Stimulated activated CD8-positive, alpha-beta memory T cell treated with anti-CD3 and anti-CD28 coated beads, Interleukin-2, amount 100 ng/mL, for 48 hours (primary cell): ENCODE measurements at regions not wholly inside any gene's neighbourhood (a gene's known extent, or its start where the extent isn't known, plus 50 kb on each side); places are given as distances from the start of the nearest gene placed in this dataset.
"Not testable (repeated sequence)": the region's sequence is repeated elsewhere in the genome, so short reads cannot be mapped to it uniquely, and the experiment has no call there.

Source experiments
- DNase-seq, 2 donors: peaks; one replicate each; pipeline ENCODE4 v3.0.0-alpha.2; 2020; ENCODE audit warnings: low read depth in 2 of 2

DNA sequence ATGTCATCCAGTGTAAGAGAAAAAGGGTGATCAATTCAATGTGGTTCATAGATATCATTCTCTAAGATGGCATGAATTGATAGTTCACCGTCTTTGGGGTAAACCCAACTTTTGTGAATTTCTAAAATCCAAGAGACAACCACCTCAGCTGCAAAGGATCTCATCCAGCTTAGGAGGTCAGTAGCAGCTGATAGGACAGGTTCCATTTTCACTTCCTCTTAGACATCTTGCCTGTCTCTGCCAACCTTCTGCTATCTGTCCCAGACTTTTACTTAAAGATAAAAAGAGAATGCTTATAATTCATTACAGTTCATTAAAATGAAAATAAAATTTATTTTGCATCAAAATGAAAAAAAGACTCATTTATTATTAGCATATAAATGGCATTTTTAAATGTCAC is 468.2 kb downstream of the XYLT1 start:
- DNase-seq, result no peak

DNA sequence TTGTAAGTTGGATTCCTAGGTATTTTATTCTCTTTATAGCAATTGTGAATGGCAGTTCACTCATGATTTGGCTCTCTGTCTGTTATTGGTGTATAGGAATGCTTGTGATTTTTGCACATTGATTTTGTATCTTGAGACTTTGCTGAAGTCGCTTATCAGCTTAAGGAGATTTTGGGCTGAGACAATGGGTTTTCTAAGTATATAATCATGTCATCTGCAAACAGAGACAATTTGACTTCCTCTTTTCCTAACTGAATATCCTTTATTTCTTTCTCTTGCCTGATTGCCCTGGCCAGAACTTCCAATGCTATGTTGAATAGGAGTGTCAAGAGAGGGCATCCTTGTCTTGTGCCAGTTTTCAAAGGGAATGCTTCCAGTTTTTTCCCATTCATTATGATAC is 464.8 kb downstream of the XYLT1 start:
- DNase-seq, result not testable (repeated sequence)

DNA sequence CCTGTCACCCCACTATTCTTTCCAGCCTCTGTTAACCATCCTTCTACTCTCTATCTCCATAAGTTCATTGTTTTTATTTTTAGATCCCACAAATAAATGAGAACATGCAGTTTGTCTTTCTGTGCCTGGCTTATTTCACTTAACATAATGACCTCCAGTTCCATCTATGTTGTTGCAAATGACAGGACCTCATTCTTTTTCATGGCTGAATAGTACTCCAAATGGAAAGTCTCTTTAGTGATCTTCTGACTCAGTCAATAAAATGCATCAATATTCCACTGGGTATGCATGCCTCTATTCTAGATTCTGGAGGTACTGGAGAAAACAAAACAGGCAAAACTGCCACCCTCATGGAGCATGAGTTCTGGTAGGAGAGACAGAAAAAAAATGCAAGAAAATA is 459.0 kb downstream of the XYLT1 start:
- DNase-seq, result no peak

DNA sequence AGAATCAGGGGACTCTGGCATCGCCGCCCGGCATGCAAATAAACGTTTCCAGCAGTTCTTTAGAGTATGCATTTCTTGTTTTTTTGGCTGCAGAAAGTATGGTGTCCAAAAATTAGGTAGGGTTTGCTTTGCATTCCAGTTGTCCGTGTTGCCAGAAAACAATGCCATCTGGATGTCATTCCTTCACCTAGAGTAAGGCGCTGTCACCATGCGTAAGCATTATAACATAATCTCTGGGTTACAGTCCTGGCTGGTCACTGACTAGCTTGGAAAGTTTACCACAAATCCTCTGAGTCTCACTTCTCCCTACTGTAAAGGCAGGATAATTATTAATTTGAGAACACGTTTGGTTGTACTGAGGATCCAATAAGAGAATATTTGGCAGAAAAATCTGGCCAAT is 457.7 kb downstream of the XYLT1 start:
- no peak for DNase-seq

DNA sequence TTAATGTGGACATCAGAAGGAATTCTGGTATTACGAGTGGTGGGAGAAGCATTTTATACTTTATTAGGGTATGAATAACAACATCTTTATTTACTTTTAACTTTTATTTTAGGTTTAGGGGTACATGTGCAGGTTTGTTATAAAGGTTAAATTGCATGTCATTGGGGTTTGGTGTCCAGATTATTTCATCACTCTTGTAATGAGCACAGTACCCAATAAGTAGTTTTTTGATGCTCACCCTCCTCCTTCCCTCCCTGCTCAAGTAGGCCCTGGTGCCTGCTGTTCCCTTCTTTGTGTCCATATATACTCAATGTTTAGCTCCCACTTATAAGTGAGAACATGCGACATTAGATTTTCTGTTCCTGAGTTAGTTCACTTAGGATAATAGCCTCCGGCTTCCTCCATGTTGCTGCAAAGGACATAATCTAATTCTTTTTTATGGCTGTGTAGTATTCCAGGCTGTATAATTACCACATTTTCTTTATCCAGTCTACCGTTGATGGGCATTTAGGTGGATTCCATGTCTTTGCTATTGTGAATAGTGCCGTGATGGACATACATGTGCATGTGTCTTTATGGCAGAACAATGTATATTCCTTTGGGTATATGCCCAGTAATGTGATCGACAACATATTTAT is 456.2 kb downstream of the XYLT1 start:
- DNase-seq, result no peak

DNA sequence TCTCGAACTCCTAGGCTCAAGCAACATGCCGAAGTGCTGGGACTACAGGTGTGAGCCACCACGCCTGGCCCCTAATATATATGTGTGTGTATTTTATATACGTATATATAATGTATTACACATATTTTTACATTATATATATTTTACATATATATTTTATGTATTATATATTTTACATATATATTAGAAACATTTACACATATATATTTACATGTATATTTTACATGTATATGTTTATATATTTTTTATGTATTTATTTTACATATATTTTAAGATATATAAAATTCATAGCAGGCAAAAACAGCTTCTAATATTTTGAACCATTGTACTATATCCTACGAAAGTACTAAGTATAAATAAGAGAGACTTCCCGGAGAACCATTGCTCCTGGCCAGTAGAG is 455.1 kb downstream of the XYLT1 start:
- DNase-seq, result no peak

DNA sequence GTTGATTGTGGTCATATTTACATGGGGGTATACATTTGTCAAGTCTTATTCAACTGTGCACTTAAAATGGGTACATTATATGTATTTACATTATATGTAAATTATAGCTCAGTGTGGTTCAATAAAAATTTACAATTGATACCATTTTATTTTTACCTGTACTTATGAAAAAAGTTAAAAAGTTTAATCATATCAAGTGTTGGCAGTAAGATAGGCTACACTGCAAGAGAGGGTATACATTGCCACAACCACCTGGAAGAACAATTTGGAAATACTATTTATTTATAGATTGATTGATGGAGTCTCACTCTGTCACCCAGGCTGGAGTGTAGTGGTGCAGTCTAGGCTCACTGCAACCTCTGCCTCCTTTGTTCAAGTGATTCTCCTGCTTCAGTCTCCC is 453.3 kb downstream of the XYLT1 start:
- no peak for DNase-seq

DNA sequence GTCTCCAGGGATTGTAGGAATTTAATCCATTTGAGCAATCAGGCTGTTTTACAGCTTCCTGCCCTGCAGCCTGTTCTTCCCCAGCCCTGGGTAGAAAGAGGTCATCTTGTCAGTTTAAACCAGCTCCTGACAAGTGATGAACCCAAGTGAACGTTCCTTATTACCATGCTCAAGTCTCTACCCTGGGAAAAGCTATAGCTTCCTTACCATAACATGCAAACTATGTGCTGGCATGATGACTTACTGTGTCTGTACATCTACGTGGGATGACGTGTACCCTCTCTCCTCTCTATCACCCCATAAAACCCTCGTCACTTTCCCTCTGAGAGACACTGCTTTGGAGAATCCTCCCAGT is 452.2 kb downstream of the XYLT1 start:
- no peak for DNase-seq

DNA sequence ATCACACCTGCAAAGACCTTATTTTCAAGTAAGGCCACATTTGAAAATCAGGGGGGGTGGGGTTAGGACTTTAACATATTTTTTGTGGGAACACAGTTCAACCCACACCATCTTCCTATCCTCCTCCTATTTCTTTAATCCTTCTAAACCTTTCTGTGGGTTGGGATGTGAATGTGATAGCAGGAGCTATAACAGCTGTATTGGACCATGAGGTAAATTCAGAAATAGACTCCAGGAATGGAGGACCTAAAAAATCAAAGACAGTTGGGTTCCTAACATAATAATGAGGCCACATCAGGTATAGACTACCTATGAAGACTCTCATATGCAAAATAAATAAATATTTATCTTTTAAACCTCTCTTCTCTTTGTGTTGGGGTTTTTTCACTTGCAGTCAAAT is 451.4 kb downstream of the XYLT1 start:
- DNase-seq, result no peak

DNA sequence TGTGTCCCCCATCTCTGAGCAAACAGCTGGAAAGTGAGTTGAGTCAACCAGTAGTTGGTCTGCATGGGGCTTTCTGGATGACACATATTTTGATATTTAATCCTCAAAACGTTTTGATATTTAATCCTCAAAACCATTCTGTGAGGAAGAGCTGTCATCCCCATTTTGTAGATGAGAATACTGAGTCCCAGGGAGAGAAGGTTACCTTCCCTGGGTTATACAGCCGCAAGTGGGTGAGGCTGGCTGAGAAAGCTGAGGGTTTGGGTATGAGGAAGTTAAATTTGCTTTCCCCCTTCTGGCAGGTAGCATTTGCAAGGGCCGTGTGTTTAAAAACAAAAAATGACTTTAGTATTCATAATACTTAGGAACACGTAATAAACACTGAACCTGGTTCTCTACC is 447.2 kb downstream of the XYLT1 start:
- DNase-seq, result no peak

DNA sequence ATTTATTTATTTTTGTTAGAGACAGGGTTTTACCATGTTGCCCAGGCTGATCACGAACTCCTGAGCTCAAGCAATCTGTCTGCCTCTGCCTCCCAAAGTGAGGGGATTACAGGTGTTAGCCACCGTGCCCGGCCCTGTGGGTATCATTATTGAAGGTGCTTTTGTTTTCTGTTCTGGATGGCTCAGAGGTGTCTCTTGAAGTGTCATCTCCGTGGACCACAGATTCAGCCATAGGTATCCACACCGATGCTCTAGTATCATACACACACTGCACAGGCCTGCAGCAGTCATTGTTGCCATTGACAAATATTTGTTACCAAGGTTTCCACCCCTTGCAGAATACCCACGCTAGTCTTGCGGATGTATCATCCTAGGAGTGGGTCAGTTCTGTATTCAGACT is 446.2 kb downstream of the XYLT1 start:
- no peak for DNase-seq

DNA sequence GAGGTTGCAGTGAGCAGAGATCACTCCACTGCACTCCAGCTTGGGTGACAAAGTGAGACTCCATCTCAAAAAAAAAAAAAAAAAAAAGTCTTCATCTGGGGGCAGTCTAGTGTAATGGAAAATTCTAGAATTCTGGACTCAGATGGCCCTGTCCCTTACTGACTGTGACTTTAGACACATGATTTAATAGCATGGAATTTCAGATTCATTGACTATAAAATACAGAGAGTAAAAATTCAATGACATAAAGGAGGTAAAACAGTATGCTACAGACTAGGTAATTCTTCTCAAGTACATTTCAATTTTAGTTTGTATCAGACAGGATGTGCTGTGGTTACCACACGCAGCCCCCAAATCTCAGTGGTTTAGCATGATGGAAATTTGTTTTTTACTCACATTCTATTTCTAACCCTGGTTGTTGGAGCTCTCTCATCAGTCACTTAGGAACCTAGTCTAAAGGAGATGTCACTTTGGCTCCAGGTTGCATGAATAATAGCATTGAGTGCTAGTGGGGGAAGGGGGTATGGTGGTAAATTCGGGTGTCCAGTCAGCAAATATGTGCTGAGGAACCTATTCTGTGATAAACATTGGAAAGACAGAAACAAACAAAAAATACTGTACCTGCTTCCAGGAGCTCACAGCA is 444.0 kb downstream of the XYLT1 start:
- DNase-seq, result peak; percentile 3 to 14

DNA sequence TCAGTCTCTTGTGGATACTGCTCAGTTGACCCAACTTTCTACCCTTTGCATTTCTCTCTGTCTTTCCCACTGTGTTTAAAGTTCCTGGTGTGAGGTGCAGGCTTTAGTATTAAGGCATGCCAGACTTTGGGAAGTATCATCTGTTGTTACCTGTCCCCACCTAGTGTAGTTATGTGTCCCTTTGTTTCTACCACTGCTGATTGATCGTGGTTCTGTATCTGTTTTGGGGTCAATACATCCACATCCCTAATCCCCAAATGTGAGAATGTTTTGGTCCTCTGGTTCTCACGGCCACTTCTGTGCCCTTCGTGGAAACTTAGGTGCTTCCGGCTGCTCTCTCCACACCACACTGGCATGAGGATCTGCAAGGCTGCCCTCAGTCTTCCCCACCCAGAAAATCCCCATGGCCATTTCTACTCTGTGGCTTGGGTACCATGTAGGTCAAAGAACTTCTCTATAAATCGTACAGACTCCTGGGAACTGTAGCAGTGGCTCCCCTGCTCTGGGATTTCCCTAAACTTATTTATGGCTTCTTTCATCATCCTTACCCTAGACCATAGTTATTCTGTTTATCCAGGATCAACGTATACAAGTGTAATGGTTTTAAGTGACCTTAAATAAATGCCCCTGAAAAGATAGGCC is 443.2 kb downstream of the XYLT1 start:
- no peak for DNase-seq

DNA sequence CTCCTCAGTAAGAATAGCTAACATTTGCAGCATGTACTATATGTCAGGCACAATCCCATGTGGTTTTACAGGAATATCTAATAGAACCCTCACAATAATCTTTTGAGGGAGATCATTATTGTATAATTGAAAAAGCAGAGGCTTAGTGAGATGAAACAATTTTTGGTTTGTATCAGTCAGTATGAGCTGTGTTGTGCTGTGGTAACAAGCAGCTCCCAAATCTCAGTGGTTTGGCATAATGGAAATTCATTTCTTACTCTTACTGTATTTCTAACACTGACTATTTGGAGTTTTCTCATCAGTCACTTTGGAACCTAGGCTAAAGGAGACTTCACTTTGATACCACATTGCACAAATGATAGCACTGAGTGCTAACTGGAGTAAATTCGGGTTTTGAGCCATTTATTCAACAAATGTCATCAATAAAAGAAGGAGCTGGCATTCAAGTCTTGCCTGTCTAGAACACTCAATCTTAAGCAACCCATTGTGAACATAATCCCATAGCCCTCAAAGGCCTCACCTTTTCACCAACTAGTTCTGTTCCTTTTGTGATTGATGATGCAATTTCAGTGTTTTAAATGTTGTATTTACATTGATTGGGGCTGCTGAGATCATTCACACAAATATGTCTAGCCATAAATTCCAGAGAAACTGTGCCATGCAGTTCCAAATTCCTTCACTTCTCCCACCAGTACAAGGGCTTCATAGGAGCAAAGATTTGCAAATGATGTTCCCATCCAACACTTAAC is 441.0 kb downstream of the XYLT1 start:
- DNase-seq, result no peak

DNA sequence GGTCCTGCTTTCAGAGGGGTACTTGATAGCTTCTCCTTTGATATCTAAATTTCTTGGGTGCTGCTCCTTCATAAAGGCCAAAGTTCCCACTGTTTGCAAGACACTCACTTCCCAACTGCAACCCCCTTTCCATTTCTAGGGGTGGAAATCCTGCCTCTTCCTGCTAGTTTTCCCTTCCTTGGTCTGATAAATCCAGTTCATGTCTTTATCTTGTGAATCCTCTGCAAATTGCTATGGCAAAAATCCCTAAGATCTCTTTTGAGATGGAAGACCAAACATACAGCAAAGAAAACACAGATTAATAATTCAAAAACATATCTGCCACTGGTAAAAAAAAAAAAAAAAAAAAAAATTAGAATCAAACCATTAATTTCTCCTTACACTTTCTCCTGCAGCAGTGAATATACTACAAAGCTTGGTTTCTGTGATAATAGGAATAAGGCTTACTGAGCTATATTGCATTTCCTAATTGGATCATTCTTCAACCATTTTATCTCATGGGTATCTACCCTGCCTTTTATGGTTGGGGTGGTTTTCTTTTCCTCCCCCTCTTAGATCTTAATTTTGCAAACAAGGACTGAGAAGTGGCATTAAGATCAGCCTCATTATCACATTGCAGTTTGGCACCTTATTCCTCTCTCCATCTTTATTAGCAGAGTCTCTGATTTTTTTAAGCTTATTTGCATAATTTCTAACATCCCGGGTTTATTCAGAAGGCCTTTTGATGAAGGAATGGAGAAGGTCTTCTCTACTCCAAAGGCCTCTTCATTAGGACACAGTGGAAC is 439.1 kb downstream of the XYLT1 start:
- DNase-seq, result no peak

DNA sequence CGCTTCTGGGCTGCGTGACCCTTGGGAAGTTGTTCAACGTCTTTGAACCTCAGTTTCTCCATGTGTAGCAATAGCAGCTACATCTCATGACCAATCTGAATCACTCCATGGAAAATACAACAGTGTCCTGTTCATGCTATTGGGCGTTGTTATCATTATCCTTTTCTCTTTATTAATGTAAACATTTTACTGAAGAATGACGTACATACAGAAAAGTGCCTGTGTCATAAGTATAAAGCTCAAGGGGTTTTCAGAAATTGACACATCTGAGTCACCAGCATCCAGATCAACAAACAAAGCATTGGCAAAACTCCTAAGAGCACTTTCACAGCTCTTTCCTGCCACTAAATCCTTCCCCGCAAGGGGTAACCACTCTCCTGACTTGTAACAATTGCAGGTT is 438.4 kb downstream of the XYLT1 start:
- no peak for DNase-seq

DNA sequence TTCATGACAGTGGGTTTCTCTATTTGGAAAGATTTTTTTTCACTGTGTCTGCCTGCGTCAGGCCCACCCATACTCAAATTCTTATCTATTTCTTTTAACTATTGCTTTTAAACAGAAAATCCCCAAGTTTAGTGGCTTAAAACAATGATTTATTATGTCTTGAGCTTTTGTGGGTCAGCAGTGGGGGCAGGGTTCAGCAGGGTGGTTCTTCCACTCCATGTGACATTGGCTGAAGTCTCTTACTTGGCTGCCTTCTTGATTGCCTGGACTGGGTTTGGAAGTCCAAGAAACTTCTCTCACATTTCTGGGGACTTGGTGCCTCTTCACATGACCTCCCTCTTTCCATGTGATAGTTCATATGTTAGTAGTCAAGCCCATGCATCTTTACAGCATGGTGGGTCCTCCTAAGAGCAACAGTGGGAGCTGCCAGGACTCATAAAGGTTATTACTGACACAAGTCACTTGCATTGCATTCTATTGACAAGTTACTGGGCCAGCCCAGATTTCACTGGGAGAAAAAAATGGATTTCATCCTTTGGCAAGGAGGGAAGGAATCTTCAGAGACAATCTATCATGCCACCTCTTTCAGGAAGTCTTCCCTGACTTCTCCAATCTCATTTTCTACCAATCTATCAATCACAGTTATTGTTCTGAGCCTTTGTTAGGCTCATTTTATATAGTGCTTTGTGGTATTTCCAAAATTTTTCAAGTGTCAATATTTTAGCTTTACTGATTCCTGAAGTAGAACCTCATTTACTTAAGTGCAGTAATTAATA is 436.1 kb downstream of the XYLT1 start:
- no peak for DNase-seq

DNA sequence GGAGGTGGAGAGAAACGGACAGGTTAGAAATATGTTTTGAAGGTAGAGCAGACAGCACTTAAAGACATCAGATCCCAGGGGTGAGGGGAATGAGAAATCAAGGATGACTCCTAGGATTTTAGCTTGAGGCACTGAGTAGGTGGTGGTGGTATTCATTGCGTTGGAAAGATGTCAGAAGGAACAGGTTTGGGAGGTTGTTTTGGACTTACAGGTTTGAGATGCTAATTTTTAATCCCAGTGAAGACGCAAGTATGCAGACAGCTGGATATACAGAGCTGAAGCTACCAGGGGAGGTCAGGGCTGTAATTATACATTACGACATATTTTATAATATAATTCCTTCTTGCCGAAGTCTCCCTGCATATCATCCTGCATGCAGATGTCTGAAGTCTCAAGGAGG is 433.3 kb downstream of the XYLT1 start:
- DNase-seq, result no peak

DNA sequence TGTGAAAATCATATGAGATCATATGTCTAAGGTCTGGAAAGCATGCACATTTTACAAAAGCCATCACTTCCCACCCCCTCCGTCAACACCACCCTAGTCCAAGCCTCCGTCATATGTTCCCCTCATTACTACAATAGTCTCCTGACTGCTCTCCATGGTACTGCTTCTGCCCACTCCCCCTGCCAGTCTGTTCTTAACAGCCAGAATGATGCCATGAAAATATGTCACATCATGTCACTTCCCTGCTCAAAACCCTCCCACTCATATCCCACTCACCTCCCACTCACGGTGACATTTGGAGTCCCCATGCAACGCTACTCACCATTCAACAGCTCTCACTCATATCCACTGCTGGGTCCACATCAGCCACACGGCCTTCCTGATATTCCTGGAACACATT is 432.3 kb downstream of the XYLT1 start:
- DNase-seq, result no peak

DNA sequence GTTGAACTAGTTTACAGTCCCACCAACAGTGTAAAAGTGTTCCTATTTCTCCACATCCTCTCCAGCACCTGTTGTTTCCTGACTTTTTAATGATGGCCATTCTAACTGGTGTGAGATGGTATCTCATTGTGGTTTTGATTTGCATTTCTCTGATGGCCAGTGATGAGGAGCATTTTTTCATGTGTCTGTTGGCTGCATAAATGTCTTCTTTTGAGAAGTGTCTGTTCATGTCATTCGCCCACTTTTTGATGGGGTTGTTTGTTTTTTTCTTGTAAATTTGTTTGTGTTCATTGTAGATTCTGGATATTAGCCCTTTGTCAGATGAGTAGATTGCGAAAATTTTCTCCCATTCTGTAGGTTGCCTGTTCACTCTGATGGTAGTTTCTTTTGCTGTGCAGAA is 421.7 kb downstream of the XYLT1 start:
- not testable (repeated sequence) for DNase-seq

DNA sequence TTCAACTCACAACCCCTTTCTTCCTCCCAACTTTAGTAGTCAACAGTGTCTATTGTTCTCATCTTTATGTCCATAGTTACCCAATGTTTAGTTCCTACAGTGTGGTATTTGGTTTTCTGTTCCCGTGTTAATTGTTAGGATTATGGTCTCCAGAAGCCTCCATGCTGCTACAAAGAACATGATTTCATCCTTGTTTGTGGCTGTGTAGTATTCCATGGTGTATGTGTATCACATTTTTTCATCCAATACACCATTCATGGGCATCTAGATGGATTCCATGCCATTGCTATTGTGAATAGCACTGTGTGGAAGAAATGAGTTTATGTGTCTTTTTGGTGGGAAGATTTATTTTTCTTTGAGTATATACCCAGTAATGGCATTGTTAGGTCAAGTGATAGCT is 420.3 kb downstream of the XYLT1 start:
- no peak for DNase-seq
